ENCODE measurements at regions not wholly inside any gene's neighbourhood (a gene's known extent, or its start where the extent isn't known, plus 50 kb on each side); places are given as distances from the start of the nearest gene placed in this dataset.
"Not testable (repeated sequence)": the region's sequence is repeated elsewhere in the genome, so short reads cannot be mapped to it uniquely, and the experiment has no call there.

DNA sequence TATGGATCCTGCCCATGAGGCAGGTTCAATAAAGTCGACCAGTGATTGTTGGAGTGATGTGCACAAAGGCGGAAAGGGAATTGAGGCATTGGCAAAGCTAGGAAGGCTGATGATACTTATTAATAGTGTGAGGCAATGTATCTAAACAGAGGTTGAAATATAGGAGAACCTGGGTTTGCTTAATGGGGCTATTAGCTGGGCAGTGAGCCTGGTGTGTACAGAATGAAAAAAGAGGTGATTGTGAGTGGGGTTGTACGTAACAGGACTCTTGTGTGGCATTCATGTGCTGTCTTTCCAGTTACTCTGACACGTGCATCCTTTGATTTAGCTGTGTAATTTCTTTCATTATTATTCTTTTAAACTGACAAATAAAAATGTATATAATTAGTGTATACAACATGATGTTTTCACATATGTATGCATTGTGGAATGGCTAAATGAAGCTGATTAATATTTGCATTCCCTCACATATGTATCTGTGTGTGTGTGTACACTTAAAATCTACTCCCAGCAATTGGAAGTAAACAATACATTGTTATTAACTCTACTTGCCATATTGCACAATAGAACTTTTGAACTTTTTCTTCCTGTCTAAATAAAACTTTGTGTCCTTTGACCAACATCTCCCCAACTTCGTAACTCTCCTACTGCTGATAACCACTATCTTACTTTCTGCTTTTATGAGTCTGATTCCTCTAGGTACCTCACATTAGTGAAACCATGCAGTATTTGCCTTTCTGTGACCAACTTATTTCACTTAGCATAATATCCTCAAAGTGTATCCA, 220.5 kb upstream of the SLC35B3 start:
- ATAC-seq (no peak), DNase-seq (ENCODE audit: missing footprints) (no peak)
- intact Hi-C loops (cut with DNase I) = no loop called here

DNA sequence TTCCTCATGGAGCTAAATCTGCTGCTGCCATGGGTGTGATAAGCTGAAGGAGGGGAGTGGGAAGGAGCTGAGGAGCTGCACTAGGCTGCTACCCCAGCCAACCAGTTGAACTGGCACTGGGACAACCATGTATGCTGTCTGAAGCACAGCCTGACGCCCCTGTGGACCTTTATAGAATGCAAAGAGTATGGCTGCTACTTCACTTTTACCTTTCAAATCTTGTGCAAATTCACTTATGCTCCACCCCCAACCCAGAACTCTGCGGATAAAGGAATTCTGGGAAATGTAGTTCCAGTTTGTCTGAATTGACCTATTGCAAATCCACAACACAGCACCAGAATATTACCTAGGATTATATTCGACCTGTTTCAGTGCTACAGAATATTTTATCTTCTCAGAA, 217.4 kb upstream of the SLC35B3 start:
- intact Hi-C loops (cut with DNase I) = no loop called here
- no peak for DNase-seq (ENCODE audit: missing footprints)
- no peak for ATAC-seq

DNA sequence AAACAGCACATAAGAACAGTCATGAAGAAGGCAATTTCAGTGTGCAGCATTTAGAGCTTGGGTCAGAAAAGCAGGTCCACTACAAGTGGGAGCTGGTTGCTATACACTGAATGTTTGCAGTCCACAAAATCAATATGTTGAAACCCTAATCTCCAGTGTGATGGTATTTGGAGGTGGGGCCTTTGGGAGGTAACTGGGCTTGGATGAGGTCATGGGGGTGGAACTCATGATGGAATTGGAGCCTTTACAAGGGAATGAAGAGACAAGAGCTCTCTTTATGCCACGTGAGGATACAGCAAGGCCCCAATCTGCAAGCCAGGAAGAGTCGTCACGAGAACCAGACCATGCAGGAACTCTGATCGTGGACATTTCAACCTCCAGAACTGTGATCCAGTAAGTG, 216.7 kb upstream of the SLC35B3 start:
- intact Hi-C loops (cut with DNase I) = no loop called here
- DNase-seq (ENCODE audit: missing footprints) = no peak
- no peak for ATAC-seq

DNA sequence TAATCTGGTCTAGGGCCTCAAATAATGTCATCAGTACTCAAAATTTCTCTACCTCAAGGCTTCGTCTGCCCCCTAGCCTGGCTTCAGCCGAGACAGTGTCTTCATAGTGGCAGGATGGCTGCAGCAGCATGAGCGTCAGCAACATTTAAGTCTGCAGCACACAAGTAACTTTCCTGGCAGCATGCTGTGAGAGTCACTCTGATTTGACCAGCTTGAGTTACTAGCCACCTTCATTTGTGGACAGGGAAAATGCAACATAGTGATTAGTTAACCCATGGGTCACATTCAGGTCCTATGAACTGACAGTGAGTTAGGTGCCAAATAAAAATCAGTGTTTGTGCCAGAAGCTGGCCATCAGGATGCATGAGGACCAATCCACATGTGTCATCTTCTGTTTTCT, 209.9 kb upstream of the SLC35B3 start:
- DNase-seq (ENCODE audit: missing footprints) = no peak
- ATAC-seq = no peak
- intact Hi-C loops (cut with DNase I) = no loop called here

DNA sequence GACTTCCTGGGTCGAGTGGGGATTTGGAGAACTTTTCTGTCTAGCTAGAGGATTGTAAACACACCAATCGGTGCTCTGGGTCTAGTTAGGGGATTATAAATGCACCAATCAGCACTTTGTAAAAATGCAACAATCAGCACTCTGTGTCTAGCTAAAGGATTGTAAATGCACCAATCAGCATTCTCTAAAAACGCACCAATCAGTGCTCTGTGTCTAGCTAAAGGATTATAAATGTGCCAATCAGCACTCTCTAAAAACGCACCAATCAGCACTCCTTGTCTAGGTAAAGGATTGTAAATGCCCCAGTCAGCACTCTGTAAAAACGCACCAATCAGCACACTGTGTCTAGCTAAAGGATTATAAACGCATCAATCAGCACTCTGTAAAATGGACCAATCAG, 209.0 kb upstream of the SLC35B3 start:
- DNase-seq (ENCODE audit: missing footprints) (no peak), ATAC-seq (no peak)
- intact Hi-C loops (cut with DNase I) = no loop called here

DNA sequence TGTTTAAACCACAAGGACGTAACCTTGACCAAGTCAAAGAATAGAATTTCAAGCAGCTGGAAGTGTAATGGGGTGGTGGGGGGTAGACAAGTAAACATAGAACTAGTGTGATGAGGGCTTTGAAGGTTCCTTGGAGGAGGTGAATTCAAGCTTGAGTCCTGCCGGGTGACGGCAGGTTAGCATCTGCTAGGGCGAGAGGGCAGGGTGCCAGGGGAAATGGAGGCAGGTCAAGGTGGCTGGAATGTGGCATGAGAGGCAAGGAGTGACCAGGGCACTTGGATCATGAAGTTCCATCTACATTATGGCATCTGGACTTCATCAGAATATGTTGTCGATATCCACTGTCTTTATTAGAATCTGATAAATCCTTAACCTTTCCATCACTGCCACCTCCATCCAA, 207.5 kb upstream of the SLC35B3 start:
- ATAC-seq (no peak), DNase-seq (ENCODE audit: missing footprints) (no peak)
- intact Hi-C loops (cut with DNase I) = no loop called here

DNA sequence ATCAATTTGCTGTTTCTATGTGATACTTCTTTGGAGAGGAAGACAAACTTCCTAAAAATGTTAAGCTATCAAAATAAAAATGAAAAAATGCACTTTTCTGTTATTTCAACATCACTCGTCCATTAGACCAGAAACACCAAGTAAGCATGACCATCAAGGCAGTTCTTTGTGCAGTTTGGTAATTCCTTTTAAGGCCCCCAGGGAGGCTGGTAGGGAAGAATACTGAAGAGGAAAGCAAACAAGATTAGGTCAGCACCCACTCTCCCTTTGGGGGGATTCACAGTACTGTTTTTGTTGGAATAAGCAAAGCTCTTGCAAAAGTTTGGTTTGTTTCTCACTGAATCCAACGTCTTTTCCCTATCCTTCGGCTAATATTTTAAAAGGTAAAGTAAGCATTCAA, 206.8 kb upstream of the SLC35B3 start:
- DNase-seq (ENCODE audit: missing footprints) (no peak), ATAC-seq (peak; percentile 54)
- intact Hi-C loops (cut with DNase I) = no loop called here

DNA sequence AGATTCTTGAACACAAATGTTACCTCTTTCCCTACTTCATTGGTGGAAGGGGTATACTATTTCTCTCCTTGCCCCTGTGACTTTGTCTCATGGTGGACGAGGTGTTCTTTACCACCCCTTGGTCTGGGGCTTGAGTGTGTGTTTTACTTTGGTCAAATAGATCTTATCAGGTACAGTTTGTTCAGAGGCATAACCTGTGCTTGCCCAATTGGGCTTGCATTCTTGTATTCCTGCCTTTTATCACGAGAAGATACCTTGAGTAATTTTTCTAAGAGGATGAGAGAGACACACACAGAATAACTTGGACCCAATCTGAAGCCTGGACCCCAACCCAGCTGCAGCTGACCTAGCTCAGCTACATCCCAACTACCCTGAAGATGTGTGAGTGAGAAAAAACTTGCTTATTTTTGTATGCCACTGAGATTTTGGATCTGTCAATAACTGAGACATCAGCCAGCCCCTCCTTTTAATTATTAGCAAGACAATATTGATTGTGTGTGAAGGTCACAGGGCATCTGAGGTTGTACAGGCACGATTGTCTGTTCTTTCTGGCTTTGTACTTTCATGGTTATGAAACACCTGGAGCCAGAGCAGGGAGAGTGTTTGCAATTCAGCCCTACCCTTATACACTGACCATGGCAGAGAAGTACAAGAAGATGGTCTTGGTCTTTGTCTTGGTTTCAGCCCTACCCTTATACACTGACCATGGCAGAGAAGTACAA, 204.7 kb upstream of the SLC35B3 start:
- ATAC-seq (no peak), DNase-seq (ENCODE audit: missing footprints) (no peak)
- intact Hi-C loops (cut with DNase I) = no loop called here

DNA sequence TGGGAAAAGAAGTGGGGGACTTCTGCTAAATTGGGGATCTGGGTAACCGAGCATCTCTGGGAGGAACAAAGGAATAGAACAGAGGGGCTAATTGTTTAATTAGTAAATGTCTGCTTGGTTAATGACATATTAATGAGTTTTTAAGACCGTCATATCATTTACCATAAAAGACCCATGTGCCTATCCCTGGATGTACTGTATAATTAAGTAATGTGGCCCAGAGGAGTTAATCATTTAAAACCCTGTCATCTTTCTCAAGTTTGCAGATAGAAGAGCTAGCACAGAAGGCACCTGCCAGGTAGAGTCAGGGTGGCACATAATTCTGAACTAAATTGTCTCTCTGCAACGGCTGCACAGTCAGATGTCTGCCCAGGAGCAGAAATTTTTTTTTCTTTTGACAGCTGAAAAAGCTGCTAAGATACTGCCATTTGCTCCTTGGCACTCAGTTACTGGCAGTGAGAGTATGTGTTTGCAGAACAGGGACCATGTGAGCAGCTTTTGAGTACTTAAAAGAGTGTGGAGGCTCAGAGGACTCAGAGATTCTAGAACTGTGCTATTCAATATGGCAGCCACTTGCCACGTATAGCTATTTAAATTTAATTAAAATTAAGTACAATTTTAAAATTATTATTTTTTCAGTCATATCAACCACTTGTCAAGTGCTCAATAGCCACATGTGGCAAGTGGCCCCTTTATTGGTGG, 202.7 kb upstream of the SLC35B3 start:
- no peak for ATAC-seq
- intact Hi-C loops (cut with DNase I) = no loop called here
- no peak for DNase-seq (ENCODE audit: missing footprints)

DNA sequence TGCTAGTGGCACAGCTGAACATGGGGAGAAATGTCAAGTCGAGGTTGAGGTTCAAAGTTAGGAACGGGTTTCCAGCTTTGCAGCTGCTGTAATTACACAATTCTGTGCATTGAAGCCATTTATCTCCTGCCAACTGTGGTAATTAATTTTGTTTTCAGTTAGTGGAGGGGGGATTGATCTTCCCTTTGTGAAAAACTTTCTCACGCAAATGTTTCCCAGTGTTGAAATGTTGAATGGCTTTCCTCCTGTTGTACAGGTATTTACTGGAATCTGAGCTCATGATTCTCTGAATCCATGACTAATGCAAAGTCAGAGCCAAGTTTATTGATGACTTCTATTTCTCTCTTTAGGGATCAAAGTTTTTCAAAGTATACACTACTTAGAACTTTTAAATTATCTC, 198.4 kb upstream of the SLC35B3 start:
- no peak for DNase-seq (ENCODE audit: missing footprints)
- ATAC-seq = no peak
- intact Hi-C loops (cut with DNase I) = no loop called here

DNA sequence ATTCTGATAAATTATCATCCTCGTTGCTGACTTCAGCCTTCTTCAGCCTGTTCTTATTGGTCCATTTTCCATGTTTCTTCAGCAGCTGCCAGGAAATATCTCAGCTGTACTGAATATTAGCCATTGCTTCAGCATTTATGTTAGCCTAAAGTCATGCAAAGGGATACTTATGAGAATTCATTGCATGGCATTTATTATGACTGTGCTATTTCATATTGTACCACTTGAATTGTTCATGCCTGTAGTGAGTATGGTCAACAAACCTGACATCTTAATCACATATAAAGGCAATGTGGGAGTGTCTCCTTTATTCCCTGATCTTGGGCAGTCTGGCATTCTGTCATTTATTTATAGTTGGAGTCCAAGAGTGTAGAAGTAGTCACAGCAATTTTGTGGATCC, 193.4 kb upstream of the SLC35B3 start:
- no peak for ATAC-seq
- no peak for DNase-seq (ENCODE audit: missing footprints)
- intact Hi-C loops (cut with DNase I) = no loop called here

DNA sequence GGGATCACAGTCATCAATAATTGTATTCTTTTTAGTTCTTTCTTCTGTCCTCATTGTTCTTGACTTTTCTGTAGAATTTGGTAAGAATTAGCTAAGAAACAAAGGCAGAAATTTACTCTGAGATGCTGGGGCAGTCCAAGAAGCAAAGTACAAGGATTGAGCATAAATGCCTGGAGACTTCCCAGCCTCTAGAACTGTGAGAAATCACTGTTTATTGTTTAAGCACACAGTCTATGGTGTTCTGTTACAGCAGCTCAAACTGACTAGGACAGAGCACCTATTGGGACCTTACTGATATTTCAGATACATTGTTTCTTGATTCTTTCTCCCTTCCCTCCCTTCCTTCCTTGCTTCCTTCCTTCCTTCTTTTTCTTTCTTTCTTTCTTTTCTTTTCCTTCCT, 192.7 kb upstream of the SLC35B3 start:
- intact Hi-C loops (cut with DNase I) = no loop called here
- no peak for DNase-seq (ENCODE audit: missing footprints)
- no peak for ATAC-seq

DNA sequence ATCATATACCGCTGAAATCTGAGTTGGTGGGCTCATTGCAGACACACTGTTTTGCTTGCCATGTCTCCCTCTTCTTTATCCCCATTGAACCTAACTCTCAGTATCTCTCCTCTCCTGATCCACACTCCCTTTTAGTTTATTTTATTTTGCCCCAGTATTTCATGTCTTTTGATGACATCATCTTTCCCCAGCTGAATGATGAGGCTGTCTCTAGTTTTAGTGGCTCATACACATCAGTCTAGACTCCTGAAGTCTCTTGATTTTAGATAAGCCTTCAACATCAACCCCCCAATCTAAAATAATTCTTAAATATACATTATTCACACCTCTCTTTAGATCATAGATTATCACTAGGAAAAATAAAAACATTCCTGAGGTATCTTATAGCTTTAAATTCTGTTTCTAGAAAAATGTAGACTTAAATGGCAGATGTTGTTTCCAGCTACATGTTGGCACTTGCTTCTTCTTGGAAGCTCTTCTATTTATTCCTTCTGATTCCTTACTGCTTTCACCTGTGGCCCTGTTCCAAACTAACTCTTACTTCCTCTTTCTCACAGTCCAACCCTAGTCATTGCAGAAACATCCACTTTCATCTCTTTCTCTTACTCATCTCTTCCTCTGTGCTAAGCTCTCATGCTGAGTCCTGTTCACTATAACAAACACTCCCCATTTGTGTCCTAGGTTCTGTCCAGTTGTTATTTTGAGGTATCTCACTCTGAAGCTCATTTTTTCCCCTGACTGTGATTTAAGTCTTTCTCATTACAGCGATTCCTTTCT, 191.9 kb upstream of the SLC35B3 start:
- intact Hi-C loops (cut with DNase I) = no loop called here
- no peak for DNase-seq (ENCODE audit: missing footprints)
- no peak for ATAC-seq

DNA sequence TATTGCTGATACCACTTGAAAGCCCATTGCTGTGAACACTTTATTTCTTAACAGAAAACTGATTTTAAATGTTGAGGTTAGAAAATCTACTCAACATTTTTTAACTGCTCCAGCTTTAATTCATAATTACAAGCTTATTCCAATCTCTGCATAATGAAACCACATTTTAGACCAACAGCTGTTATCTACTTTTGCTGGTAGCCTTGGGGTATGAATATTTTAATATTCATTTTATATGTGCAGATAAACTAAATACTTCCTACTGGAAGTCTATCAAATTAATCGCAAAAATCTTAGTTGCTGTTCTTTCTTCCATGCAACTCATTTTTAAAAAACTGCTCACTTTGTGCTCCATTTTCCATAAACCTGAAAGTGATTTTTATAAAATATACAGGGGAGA, 189.3 kb upstream of the SLC35B3 start:
- ATAC-seq (no peak), DNase-seq (ENCODE audit: missing footprints) (no peak)
- intact Hi-C loops (cut with DNase I) = no loop called here

DNA sequence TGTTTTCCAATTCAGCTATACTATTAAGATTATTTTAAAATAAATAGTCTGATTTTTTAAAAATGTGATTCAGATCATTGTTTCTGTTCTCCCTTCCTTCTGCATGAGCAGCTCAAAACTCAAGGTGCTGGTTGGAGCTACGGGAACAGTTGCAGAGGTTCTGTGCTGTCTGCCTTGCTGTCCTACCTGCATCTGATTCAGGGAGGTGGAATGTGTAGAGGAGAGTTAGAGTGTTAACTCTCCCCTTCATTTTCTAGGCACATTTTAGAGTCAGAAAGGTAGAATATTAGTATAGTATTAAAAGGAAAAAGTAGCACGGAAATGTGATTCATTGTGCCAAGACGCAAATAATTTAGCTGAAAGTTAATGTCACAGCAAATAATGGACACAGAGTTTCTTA, 188.1 kb upstream of the SLC35B3 start:
- DNase-seq (ENCODE audit: missing footprints) (no peak), ATAC-seq (no peak)
- intact Hi-C loops (cut with DNase I) = no loop called here

DNA sequence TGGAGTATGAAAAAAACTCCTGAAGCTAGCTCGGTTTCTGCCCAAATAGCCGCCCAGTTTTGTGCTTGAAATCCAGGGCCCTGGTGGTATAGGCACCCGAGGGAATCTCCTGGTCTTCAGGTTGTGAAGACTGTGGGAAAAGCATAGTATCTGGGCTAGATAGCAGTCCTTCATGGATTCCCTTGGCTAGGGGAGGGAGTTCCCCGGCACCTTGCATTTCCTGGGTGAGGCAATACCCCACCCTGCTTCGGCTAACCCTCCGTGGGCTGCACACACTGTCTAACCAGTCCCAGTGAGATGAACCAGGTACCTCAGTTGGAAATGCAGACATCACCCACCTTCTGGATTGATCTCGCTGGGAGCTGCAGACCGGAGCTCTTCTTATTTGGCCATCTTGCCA, 184.5 kb upstream of the SLC35B3 start:
- intact Hi-C loops (cut with DNase I) = no loop called here
- ATAC-seq = no peak
- no peak for DNase-seq (ENCODE audit: missing footprints)

DNA sequence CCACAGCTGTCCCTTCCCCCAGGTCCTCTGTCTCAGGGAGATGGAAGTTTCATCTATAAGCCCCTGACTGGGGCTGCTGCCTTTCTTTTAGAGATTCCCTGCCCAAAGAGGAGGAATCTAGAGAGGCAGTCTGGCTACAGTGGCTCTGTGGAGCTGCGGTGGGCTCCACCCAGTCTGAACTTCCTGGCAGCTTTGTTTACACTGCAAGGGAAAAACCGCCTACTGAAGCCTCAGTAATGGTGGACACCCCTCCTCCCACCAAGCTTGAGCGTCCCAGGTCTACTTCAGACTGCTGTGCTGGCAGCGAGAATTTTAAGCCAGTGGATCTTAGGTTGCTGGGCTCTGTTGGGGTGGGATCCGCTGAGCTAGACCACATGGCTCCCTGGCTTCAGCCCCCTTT, 184.1 kb upstream of the SLC35B3 start:
- ATAC-seq; DNase-seq (ENCODE audit: missing footprints); intact Hi-C loops (cut with DNase I): not testable (repeated sequence)

DNA sequence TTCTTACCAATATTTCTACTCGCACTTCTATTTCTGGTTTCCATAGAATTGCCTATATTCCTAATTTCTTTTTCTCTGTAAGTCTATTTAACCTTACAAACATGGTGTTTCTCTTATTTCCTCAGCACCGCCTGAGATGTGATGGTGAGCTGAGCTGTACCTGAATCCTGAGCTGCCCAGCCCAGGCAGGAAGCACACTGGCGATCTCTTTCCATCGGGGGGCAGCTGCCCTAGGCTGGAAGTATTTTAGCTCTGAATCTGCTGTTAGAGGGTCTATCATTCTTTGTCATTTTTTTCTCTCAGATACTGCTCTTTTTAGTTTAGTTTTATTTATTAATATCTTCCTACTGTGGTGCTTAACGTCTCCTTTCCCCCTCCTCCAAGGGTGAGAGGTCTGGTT, 173.4 kb upstream of the SLC35B3 start:
- ATAC-seq = no peak
- intact Hi-C loops (cut with DNase I) = no loop called here
- DNase-seq (ENCODE audit: missing footprints) = no peak

DNA sequence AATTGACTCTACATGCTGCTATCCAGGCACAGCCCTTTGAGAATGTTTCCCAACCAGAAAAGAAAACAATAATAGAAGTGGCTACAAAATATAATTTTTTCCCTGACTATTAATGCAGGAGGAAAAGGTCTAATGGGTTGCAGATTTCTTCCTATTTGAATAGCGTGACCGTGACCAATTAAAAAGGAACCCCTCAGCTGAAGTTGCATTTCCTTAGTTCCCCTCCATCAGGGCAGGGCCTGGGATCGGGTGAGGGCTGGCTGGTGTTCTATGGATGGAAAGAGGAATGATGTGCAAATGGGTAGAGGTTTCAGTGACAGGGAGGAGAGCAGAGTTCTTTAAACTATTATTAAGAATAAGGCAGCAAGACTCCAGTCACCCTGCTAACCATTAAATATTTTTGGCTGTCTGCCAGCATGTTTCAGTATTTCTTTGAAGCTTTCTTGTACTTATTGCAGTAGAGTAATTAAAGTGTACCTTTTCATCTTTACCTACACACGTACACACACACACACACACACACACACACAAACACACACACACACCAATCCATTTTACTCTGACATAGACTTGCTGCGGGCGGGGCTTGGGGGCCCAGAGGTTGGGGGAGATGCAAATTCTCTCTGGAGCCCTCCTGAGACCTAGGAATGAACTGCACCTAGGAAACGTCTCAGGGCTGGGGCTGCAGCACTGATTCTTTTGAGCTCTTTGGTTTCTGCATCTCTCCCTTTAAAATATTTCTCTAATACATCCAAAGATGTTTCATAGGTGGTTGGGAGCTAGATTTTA, 154.8 kb upstream of the SLC35B3 start:
- ATAC-seq (no peak), DNase-seq (ENCODE audit: missing footprints) (no peak)
- intact Hi-C loops (cut with DNase I) = no loop called here

Data from Right ventricle myocardium inferior (tissue), 1 donor.